Type B pancreatic cell (in vitro differentiated cells): ENCODE measurements at regions not wholly inside any gene's neighbourhood (a gene's known extent, or its start where the extent isn't known, plus 50 kb on each side); places are given as distances from the start of the nearest gene placed in this dataset.

Experiments used
- DNase-seq: peaks from one replicate; pipeline ENCODE4 v3.0.0; 2021; ENCODE audit warnings: mixed read lengths; ENCODE audit not compliant: unreplicated experiment; ENCODE audit errors: extremely low spot score
- H3K27ac Mint-ChIP-seq: 2 replicates; pipeline ENCODE4 v1.8.0; 2021; ENCODE audit warnings: mild to moderate bottlenecking, mixed read lengths
- H3K27me3 Mint-ChIP-seq: 2 replicates; pipeline ENCODE4 v1.8.0; 2021; ENCODE audit warnings: mixed read lengths
- H3K36me3 Mint-ChIP-seq: 2 replicates; pipeline ENCODE4 v1.8.0; 2021; ENCODE audit warnings: mixed read lengths
- H3K4me1 Mint-ChIP-seq: one replicate; pipeline ENCODE4 v1.8.0; 2021; ENCODE audit warnings: mixed read lengths; ENCODE audit not compliant: unreplicated experiment
- H3K4me3 Mint-ChIP-seq: 2 replicates; pipeline ENCODE4 v1.8.0; 2021; ENCODE audit warnings: mild to moderate bottlenecking, mixed read lengths
- H3K9me3 Mint-ChIP-seq: 2 replicates; pipeline ENCODE4 v1.8.0; 2021; ENCODE audit warnings: mixed read lengths
- CTCF ChIP-seq: fragments of 200-600 bp; sonication (generic); conservative IDR thresholded peaks from 2 replicates; pipeline ENCODE4 v1.5.0; 2021; ENCODE audit warnings: antibody characterized with exemption, mild to moderate bottlenecking

GRCh38 chrX:81729269-81729777 is 527.4 kb downstream of the SH3BGRL start:
- Mint-ChIP-seq H3K9me3 (peaks cover 4% of the 10 kb centered on the region), H3K36me3 (no peaks in the 10 kb centered on the region), H3K4me1 (no peaks in the 10 kb centered on the region), H3K27me3 (no peaks in the 10 kb centered on the region), H3K4me3 (no peak overlapping the region), H3K27ac (no peak overlapping the region)
- no peak for TF ChIP-seq CTCF
- no peak for DNase-seq

- Mint-ChIP-seq H3K4me1 (no peaks in the 10 kb centered on the region), H3K4me3 (no peak overlapping the region), H3K27me3 (no peaks in the 10 kb centered on the region), H3K9me3 (peaks cover 8% of the 10 kb centered on the region), H3K27ac (no peak overlapping the region), H3K36me3 (no peaks in the 10 kb centered on the region)
- TF ChIP-seq CTCF, result no peak
- DNase-seq, result no peak
Measured at GRCh38 chrX:81779701-81780100, 577.8 kb downstream of the SH3BGRL start.

GRCh38 chrX:81791086-81791485 is 589.2 kb downstream of the SH3BGRL start:
- Mint-ChIP-seq H3K4me3 (no peak overlapping the region), H3K27me3 (no peaks in the 10 kb centered on the region), H3K4me1 (no peaks in the 10 kb centered on the region), H3K9me3 (peaks cover 5% of the 10 kb centered on the region), H3K36me3 (no peaks in the 10 kb centered on the region), H3K27ac (no peak overlapping the region)
- DNase-seq, result no peak
- no peak for TF ChIP-seq CTCF
